Medulla oblongata (tissue), 1 donor: ENCODE measurements at regions not wholly inside any gene's neighbourhood (a gene's known extent, or its start where the extent isn't known, plus 50 kb on each side); places are given as distances from the start of the nearest gene placed in this dataset.

ENCODE experiments used
- DNase-seq: peaks from one replicate; pipeline ENCODE4 v3.0.0-alpha.2; 2015; ENCODE audit errors: extremely low spot score

GRCh38 chr6:170031684-170032121 lies 259.2 kb downstream of the DLL1 start:
- DNase-seq, result no peak

- no peak for DNase-seq
Measured at GRCh38 chr6:170030821-170031471, 259.9 kb downstream of the DLL1 start.

- no peak for DNase-seq
Measured at GRCh38 chr6:170030284-170030815, 260.5 kb downstream of the DLL1 start.

- DNase-seq, result no peak
Measured at GRCh38 chr6:170029416-170030283, 261.2 kb downstream of the DLL1 start.

GRCh38 chr6:170028629-170029345 lies 262.1 kb downstream of the DLL1 start:
- no peak for DNase-seq

GRCh38 chr6:170027647-170028043 lies 263.2 kb downstream of the DLL1 start:
- no peak for DNase-seq

GRCh38 chr6:170026751-170027646 lies 263.9 kb downstream of the DLL1 start:
- no peak for DNase-seq

- DNase-seq, result no peak
Measured at GRCh38 chr6:170025935-170026750, 264.7 kb downstream of the DLL1 start.

- no peak for DNase-seq
Measured at GRCh38 chr6:170025341-170025911, 265.5 kb downstream of the DLL1 start.

- peak; percentile 20 for DNase-seq
Measured at GRCh38 chr6:170024940-170025339, 265.9 kb downstream of the DLL1 start.

- no peak for DNase-seq
Measured at GRCh38 chr6:170023620-170024521, 267.0 kb downstream of the DLL1 start.

- DNase-seq, result no peak
Measured at GRCh38 chr6:170022827-170023619, 267.9 kb downstream of the DLL1 start.

- no peak for DNase-seq
Measured at GRCh38 chr6:170022291-170022722, 268.6 kb downstream of the DLL1 start.

- no peak for DNase-seq
Measured at GRCh38 chr6:170021579-170021978, 269.3 kb downstream of the DLL1 start.

GRCh38 chr6:170019818-170020583 lies 268.6 kb downstream of the ERMARD start:
- no peak for DNase-seq

- DNase-seq, result no peak
Measured at GRCh38 chr6:170018936-170019817, 267.8 kb downstream of the ERMARD start.
